ENCODE measurements at regions not wholly inside any gene's neighbourhood (a gene's known extent, or its start where the extent isn't known, plus 50 kb on each side); places are given as distances from the start of the nearest gene placed in this dataset.

- H3K79me1 ChIP-seq (ENCODE audit: insufficient read depth, low read depth, low read length, poor library complexity, severe bottlenecking), result no peaks in the 10 kb centered on the region
- Mint-ChIP-seq H3K27ac (no peak overlapping the region), H3K4me3 (no peak overlapping the region), H3K36me3 (ENCODE audit: insufficient read depth in 1 of 3, low read depth in 3 of 3) (no peaks in the 10 kb centered on the region; a peak in 1 of 7 replicates), H3K4me1 (peaks cover 18 to 29% of the 10 kb centered on the region in 2 experiments), H3K9me3 (no peaks in the 10 kb centered on the region), H3K27me3 (ENCODE audit: low read depth) (peaks cover 20% of the 10 kb centered on the region)
- H3K14ac ChIP-seq (ENCODE audit: insufficient read depth, low read length), result no peak overlapping the region
- no peak overlapping the region for H3K56ac ChIP-seq (ENCODE audit: insufficient read length, low read depth, low read length)
- H3K9me3 ChIP-seq (ENCODE audit: control insufficient read depth, low read depth, low read length), result no peaks in the 10 kb centered on the region
- no peak for TF ChIP-seq CTCF (conservative IDR thresholded peaks at IDR 0.05)
- H3K4me2 ChIP-seq (ENCODE audit: insufficient read depth, insufficient read length, low read length), result no peak overlapping the region
- H4K91ac ChIP-seq (ENCODE audit: insufficient read length, low read depth, low read length), result no peak overlapping the region
- H3K18ac ChIP-seq (ENCODE audit: insufficient read length, low read depth, low read length), result no peak overlapping the region
- DNase-seq, result no peak
- peaks cover 2% of the 10 kb centered on the region; the same call in 1 of the 2 replicates for H3K4me1 ChIP-seq (ENCODE audit: insufficient read depth, low read length)
- H2AK5ac ChIP-seq (ENCODE audit: insufficient read length, low read length), result no peak overlapping the region
- H3K9ac ChIP-seq (ENCODE audit: extremely low read depth, insufficient read length, low read length), result no peak overlapping the region
- no peak overlapping the region for H4K5ac ChIP-seq (ENCODE audit: insufficient read length, low read depth, low read length)
- no peak overlapping the region for H2BK120ac ChIP-seq (ENCODE audit: low read depth, low read length, poor library complexity, severe bottlenecking)
- no peak overlapping the region for H2BK15ac ChIP-seq (ENCODE audit: low read depth, low read length)
- WGBS (ENCODE audit: extremely low coverage, insufficient read length, low lambda C conversion rate), result no CpG with 5 or more reads among the region's 1 CpG
- H3K27ac ChIP-seq (ENCODE audit: insufficient read length, low read depth, low read length), result no peak overlapping the region
- no peak overlapping the region for H3T11ph ChIP-seq (ENCODE audit: low read length)
- H2AFZ ChIP-seq (ENCODE audit: low read length), result no peak overlapping the region
- no peak overlapping the region for H2BK20ac ChIP-seq (ENCODE audit: low read depth, low read length, poor library complexity, severe bottlenecking)
- H3K27me3 ChIP-seq (ENCODE audit: insufficient read depth, low read length), result no peaks in the 10 kb centered on the region
- H3K23ac ChIP-seq (ENCODE audit: insufficient read length, low read depth, low read length), result no peak overlapping the region
- H2BK5ac ChIP-seq (ENCODE audit: insufficient read length, low read length), result no peak overlapping the region
- H2BK12ac ChIP-seq (ENCODE audit: insufficient read length, low read depth, low read length), result no peak overlapping the region
- peaks cover 10% of the 10 kb centered on the region for H3K23me2 ChIP-seq (ENCODE audit: insufficient read length, low read depth, low read length, poor library complexity, severe bottlenecking)
- no peaks in the 10 kb centered on the region for H4K20me1 ChIP-seq (ENCODE audit: control insufficient read depth, insufficient read depth, insufficient read length)
- no peak overlapping the region for H3K4ac ChIP-seq (ENCODE audit: low read depth, low read length)
- H3K79me2 ChIP-seq (ENCODE audit: insufficient read depth, low read length), result no peaks in the 10 kb centered on the region
- no peak overlapping the region for H4K8ac ChIP-seq (replicated peaks; ENCODE audit: insufficient read length, low read depth, low read length)
Measured at GRCh38 chr9:21557428-21557768, 75.3 kb upstream of the IFNE start.

Measured in H9 (cell line).